IMR-90 (cell line): ENCODE measurements at regions not wholly inside any gene's neighbourhood (a gene's known extent, or its start where the extent isn't known, plus 50 kb on each side); places are given as distances from the start of the nearest gene placed in this dataset.

ENCODE experiments used
- ATAC-seq: fragments of 200-7000 bp; cut with Tn5 transposase; 2 replicates; pipeline ENCODE4 v1.9.1; 2020; ENCODE audit warnings: low read depth, mild to moderate bottlenecking, moderate library complexity
- BruUV-seq: library from RNA; stranded (reverse); fragments of 400-500 nt; replicated peaks from 2 replicates; lab custom pipeline; 2021; lab: Mats Ljungman, UMichigan
- CTCF ChIA-PET: fragments of 300-600 bp; formaldehyde crosslinking; extraction: SDS; loops from one replicate; lab custom pipeline; 2021; ENCODE audit warnings: antibody characterized with exemption; lab: Yijun Ruan, JAX
- POLR2A ChIA-PET: fragments of 300-600 bp; sonication (Branson Sonifier 250); formaldehyde crosslinking; loops from one replicate; lab custom pipeline; 2022; ENCODE audit warnings: antibody characterized with exemption; ENCODE audit not compliant: unreplicated experiment; lab: Charles Lee
- DNase-seq: peaks from one replicate; pipeline ENCODE4 v3.0.0; 2013
- H2AFZ ChIP-seq: replicated peaks from 2 replicates; pipeline ENCODE3; 2013; ENCODE audit warnings: low read length, mild to moderate bottlenecking; ENCODE audit not compliant: poor library complexity
- H2AK5ac ChIP-seq: 2 replicates; pipeline ENCODE4 v1.6.1; 2013; ENCODE audit warnings: low read depth, low read length, inconsistent platforms
- H2AK9ac ChIP-seq: replicated peaks from 2 replicates; pipeline ENCODE3; 2013; ENCODE audit warnings: mild to moderate bottlenecking, low read depth, low read length, moderate library complexity; ENCODE audit not compliant: poor library complexity
- H2BK120ac ChIP-seq: 2 replicates; pipeline ENCODE4 v1.6.1; 2013; ENCODE audit warnings: low read depth, low read length, inconsistent platforms
- H2BK15ac ChIP-seq: 3 replicates; pipeline ENCODE4 v1.6.1; 2013; ENCODE audit warnings: low read depth, low read length, inconsistent platforms
- H2BK20ac ChIP-seq: 2 replicates; pipeline ENCODE4 v1.6.1; 2013; ENCODE audit warnings: low read depth, mild to moderate bottlenecking, inconsistent platforms, low read length, moderate library complexity
- H2BK5ac ChIP-seq: 2 replicates; pipeline ENCODE4 v1.6.1; 2013; ENCODE audit warnings: mild to moderate bottlenecking, low read depth, low read length, inconsistent platforms; ENCODE audit not compliant: poor library complexity, severe bottlenecking
- H3K14ac ChIP-seq: replicated peaks from 2 replicates; pipeline ENCODE4 v1.6.1; 2013; ENCODE audit warnings: low read depth, low read length, inconsistent platforms
- H3K18ac ChIP-seq: 2 replicates; pipeline ENCODE4 v1.6.1; 2013; ENCODE audit warnings: low read depth, low read length, control low read depth
- H3K23ac ChIP-seq: 2 replicates; pipeline ENCODE4 v1.6.1; 2013; ENCODE audit warnings: low read depth, low read length, inconsistent platforms
- H3K27ac ChIP-seq: 2 replicates; pipeline ENCODE4 v1.5.1; 2013; ENCODE audit warnings: mild to moderate bottlenecking, control low read depth, low read length; ENCODE audit not compliant: insufficient read depth
- H3K27me3 ChIP-seq: 2 replicates; pipeline ENCODE4 v1.6.1; 2013; ENCODE audit warnings: low read length; ENCODE audit not compliant: control insufficient read depth, insufficient read depth
- H3K36me3 ChIP-seq: 2 replicates; pipeline ENCODE4 v1.6.1; 2013; ENCODE audit warnings: low read length, mixed read lengths; ENCODE audit not compliant: control insufficient read depth, insufficient read depth
- H3K4ac ChIP-seq: 2 replicates; pipeline ENCODE4 v1.6.1; 2013; ENCODE audit warnings: low read depth, low read length, inconsistent platforms
- H3K4me1 ChIP-seq: 2 replicates; pipeline ENCODE4 v1.6.1; 2013; ENCODE audit warnings: low read length, mixed read lengths; ENCODE audit not compliant: control insufficient read depth, insufficient read depth
- H3K4me2 ChIP-seq: 2 replicates; pipeline ENCODE4 v1.6.1; 2013; ENCODE audit warnings: low read depth, mild to moderate bottlenecking, control low read depth, low read length, moderate library complexity
- H3K4me3 ChIP-seq: 2 replicates; pipeline ENCODE4 v1.5.1; 2013; ENCODE audit warnings: low read depth, mild to moderate bottlenecking, control low read depth, low read length, moderate library complexity; ENCODE audit not compliant: insufficient read depth
- H3K56ac ChIP-seq: 2 replicates; pipeline ENCODE4 v1.6.1; 2013; ENCODE audit warnings: low read length, inconsistent platforms; ENCODE audit not compliant: insufficient read depth; ENCODE audit errors: extremely low read depth
- H3K79me1 ChIP-seq, 2 experiments: 2 replicates each; pipeline ENCODE4 v1.6.1; 2013; ENCODE audit warnings: low read length in 2 of 2, inconsistent platforms in 1 of 2, low read depth in 1 of 2
- H3K9ac ChIP-seq: 2 replicates; pipeline ENCODE4 v1.6.1; 2013; ENCODE audit warnings: low read depth, low read length, control low read depth
- H3K9me1 ChIP-seq: 2 replicates; pipeline ENCODE4 v1.6.1; 2013; ENCODE audit warnings: low read length, inconsistent platforms; ENCODE audit not compliant: insufficient read depth
- H3K9me3 ChIP-seq: 2 replicates; pipeline ENCODE4 v1.6.1; 2013; ENCODE audit warnings: low read length; ENCODE audit not compliant: control insufficient read depth, insufficient read depth
- H4K20me1 ChIP-seq: 2 replicates; pipeline ENCODE4 v1.6.1; 2013; ENCODE audit warnings: low read length, inconsistent platforms; ENCODE audit not compliant: insufficient read depth
- H4K5ac ChIP-seq: 2 replicates; pipeline ENCODE4 v1.6.1; 2013; ENCODE audit warnings: mild to moderate bottlenecking, low read depth, low read length, control low read depth
- H4K8ac ChIP-seq, 2 experiments: 2 replicates each; pipeline ENCODE4 v1.6.1; 2013; ENCODE audit warnings: low read depth in 2 of 2, low read length in 2 of 2, control low read depth in 1 of 2, inconsistent platforms in 1 of 2
- H4K91ac ChIP-seq: 2 replicates; pipeline ENCODE4 v1.6.1; 2013; ENCODE audit warnings: low read depth, low read length, inconsistent platforms; ENCODE audit not compliant: insufficient read depth
- CTCF ChIP-seq: conservative IDR thresholded peaks from 2 replicates; pipeline ENCODE4 v1.5.1; 2012; ENCODE audit warnings: mild to moderate bottlenecking, low read depth, low read length, improper control_type of control experiment
- FOS ChIP-seq: fragments of 150-350 bp; IDR thresholded peaks from 2 replicates; pipeline ENCODE4 v1.6.1; 2016; ENCODE audit warnings: low read depth, low read length
- MAFK ChIP-seq: IDR thresholded peaks from 2 replicates; pipeline ENCODE4 v1.6.1; 2012; ENCODE audit warnings: low read depth, low read length, improper control_type of control experiment
- MAZ ChIP-seq: IDR thresholded peaks from 2 replicates; pipeline ENCODE4 v1.6.1; 2012; ENCODE audit warnings: low read depth, mild to moderate bottlenecking, low read length, improper control_type of control experiment, moderate library complexity, borderline replicate concordance
- RAD21 ChIP-seq: IDR thresholded peaks from 2 replicates; pipeline ENCODE4 v1.6.1; 2012; ENCODE audit warnings: low read length, improper control_type of control experiment
- RFX5 ChIP-seq: IDR thresholded peaks from 2 replicates; pipeline ENCODE4 v1.8.0; 2012; ENCODE audit warnings: low read depth, mild to moderate bottlenecking, low read length, moderate library complexity
- SMC3 ChIP-seq: fragments of 150-350 bp; IDR thresholded peaks from 2 replicates; pipeline ENCODE4 v1.6.1; 2016; ENCODE audit warnings: low read depth, mild to moderate bottlenecking, antibody characterized with exemption, low read length, moderate library complexity
- USF2 ChIP-seq: fragments of 150-350 bp; IDR thresholded peaks from 2 replicates; pipeline ENCODE4 v1.6.1; 2017; ENCODE audit warnings: mild to moderate bottlenecking, antibody characterized with exemption, low read length, low read depth
- WGBS, 2 experiments: methylation state at CpG; one replicate each; pipeline versions ENCODE4 v1.1.5 to v1.1.7; 2013; ENCODE audit warnings: missing lambda C conversion rate in 2 of 2; ENCODE audit not compliant: insufficient read length in 1 of 2; ENCODE audit errors: extremely low coverage in 2 of 2; 5-methylcytosine and 5-hydroxymethylcytosine counted together
- dilution Hi-C: fragments of 300-500 bp; cut with HindIII; formaldehyde crosslinking; loops from one replicate; pipeline ENCODE4 v1.14.3; 2018; ENCODE audit warnings: low sequenced_read_pairs; ENCODE audit not compliant: unreplicated experiment
- in situ Hi-C: fragments of 300-500 bp; cut with MboI; formaldehyde crosslinking; loops from 3 replicates; pipeline ENCODE4 v1.14.3; 2019; ENCODE audit warnings: low sequenced_read_pairs, inconsistent platforms, mixed read lengths
- intact Hi-C: fragments of 100-400 bp; cut with micrococcal nuclease; formaldehyde crosslinking; loops from 2 replicates; pipeline ENCODE4 v1.10.0; 2022

- ChIA-PET POLR2A (no interaction called here), CTCF (no interaction called here)
- Histone ChIP-seq H2BK5ac (no peak overlapping the region), H3K23ac (no peak overlapping the region), H3K4ac (no peak overlapping the region), H3K4me1 (no peaks in the 10 kb centered on the region), H3K4me2 (no peak overlapping the region), H3K18ac (no peak overlapping the region), H3K9ac (no peak overlapping the region), H3K56ac (no peak overlapping the region), H3K27ac (no peak overlapping the region), H2AK9ac (peak overlapping the region; percentile 55), H4K20me1 (no peaks in the 10 kb centered on the region), H2BK20ac (no peak overlapping the region), H3K27me3 (peaks cover 5% of the 10 kb centered on the region), H3K4me3 (no peak overlapping the region), H4K91ac (no peak overlapping the region), H4K8ac (no peak overlapping the region), H3K79me1 (no peaks in the 10 kb centered on the region), H2BK120ac (no peak overlapping the region), H3K36me3 (no peaks in the 10 kb centered on the region), H3K9me3 (no peaks in the 10 kb centered on the region), H2BK15ac (no peak overlapping the region), H3K14ac (no peak overlapping the region), H2AK5ac (no peak overlapping the region), H4K5ac (no peak overlapping the region), H2AFZ (peak overlapping the region; percentile 14), H3K9me1 (no peaks in the 10 kb centered on the region; the same call in 1 of the 2 replicates)
- DNase-seq (peak; percentile 23), ATAC-seq (no peak)
- in situ Hi-C loops, result no loop called here
- 0 out of 2 replicates have a peak, but pooled peaks have one; percentile 9 for TF ChIP-seq SMC3
- no peak for TF ChIP-seq FOS
- no peak for TF ChIP-seq MAFK
- TF ChIP-seq CTCF, result peak; percentile 24
- TF ChIP-seq USF2, result no peak
- TF ChIP-seq RAD21, result peak; percentile 45
- no peak for TF ChIP-seq MAZ
- no peak for TF ChIP-seq RFX5
- dilution Hi-C loops, result no loop called here
- BruUV-seq, result no TSS peak
- intact Hi-C loops, result no loop called here
- WGBS, 2 experiments, result no CpG with 5 or more reads among the region's 3 CpGs
These were observed 363.4 kb downstream of the NUAK1 start for GRCh38 chr12:105775343-105775742.
